HG02973 (cell line): ENCODE measurements at regions not wholly inside any gene's neighbourhood (a gene's known extent, or its start where the extent isn't known, plus 50 kb on each side); places are given as distances from the start of the nearest gene placed in this dataset.
"Not testable (repeated sequence)": the region's sequence is repeated elsewhere in the genome, so short reads cannot be mapped to it uniquely, and the experiment has no call there.

Experiments used
- ATAC-seq: cut with Tn5 transposase; IDR thresholded peaks from one replicate; pipeline ENCODE4 v1.9.1; 2021; ENCODE audit warnings: moderate library complexity; ENCODE audit not compliant: unreplicated experiment

- ATAC-seq: no peak
These were observed 130.3 kb upstream of the DMRT1 start for GRCh38 chr9:710951-711745.

GRCh38 chr9:711761-712553 is 129.5 kb upstream of the DMRT1 start:
- ATAC-seq: no peak

DNA sequence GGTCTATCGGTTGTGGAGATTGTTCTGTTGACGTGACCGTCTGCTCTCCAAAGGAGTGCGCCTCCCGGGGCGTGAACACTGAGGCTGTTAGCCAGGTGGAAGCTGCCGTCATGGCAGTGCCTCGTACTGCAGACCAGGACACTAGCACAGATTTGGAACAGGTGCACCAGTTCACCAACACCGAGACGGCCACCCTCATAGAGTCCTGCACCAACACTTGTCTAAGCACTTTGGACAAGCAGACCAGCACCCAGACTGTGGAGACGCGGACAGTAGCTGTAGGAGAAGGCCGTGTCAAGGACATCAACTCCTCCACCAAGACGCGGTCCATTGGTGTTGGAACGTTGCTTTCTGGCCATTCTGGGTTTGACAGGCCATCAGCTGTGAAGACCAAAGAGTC is 128.9 kb upstream of the DMRT1 start:
- ATAC-seq: no peak

GRCh38 chr9:713091-713490 is 128.4 kb upstream of the DMRT1 start:
- ATAC-seq: no peak

DNA sequence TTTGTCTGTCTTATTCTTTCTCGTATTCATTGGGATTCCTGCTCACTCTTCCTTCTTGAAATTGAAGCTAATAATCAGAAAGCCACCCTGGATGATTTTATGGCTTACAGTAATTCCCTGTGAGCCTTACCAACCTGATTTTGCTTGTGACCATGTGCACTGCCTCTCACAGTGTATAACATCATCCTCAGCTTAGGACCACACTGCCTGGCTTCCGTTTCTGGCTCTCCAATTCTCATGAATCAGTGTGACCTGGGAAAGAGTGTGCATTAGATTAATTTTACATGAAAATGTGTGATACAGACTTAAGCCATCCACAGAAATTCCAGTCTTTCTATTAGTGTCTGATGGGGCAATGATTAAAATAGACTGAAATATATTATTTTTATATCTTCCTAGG is 126.8 kb upstream of the DMRT1 start:
- ATAC-seq: no peak

DNA sequence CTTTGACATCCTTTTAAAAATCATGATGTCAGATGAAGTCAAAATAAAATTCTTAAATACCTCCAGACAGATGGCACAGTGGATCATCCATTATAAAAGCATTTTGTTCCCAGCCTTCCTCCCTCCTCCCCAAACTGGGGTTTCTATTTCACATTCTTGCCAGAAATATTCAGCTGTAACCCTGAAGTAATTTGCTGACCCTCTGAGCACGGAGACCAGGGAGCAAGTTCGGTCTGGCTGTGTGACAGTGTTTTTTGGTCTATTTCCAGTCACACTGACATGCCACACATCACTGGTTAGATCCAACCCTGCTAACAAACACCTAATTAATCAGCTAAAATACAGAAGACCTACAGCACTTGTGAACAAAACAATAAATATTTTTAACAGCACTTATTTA is 126.2 kb upstream of the DMRT1 start:
- ATAC-seq: no peak

DNA sequence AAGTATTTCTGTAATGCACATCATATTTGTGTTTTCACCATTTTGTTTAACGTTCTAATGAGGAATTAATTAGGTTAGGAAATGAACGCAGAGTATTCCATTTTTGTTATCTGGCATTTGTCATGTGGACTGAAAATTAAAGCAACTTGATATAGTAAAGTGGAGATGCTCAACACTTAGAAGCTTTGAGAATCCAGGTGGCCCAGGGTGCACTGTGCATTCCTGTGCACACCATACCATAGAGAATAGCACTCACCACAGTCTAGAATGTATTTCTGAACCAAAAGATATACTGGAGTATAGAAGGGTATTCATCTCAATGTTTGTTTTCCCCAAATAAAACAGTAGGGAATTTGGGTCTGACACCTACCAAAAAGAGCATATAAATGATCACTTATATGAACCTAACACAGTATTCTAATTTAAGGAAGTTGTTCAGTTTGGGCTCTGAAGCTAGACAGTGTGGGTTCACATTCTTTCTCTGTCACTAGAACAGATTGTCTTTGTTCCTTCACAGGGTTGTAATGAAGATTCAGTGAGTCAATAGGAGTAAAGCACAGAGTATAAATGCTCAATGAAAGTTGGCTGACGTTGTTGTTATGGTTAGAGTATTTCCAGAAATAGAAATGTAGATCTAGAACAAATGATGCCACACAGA is 125.6 kb upstream of the DMRT1 start:
- ATAC-seq: no peak

- no peak for ATAC-seq
These were observed 123.8 kb upstream of the DMRT1 start for GRCh38 chr9:717722-718121.

DNA sequence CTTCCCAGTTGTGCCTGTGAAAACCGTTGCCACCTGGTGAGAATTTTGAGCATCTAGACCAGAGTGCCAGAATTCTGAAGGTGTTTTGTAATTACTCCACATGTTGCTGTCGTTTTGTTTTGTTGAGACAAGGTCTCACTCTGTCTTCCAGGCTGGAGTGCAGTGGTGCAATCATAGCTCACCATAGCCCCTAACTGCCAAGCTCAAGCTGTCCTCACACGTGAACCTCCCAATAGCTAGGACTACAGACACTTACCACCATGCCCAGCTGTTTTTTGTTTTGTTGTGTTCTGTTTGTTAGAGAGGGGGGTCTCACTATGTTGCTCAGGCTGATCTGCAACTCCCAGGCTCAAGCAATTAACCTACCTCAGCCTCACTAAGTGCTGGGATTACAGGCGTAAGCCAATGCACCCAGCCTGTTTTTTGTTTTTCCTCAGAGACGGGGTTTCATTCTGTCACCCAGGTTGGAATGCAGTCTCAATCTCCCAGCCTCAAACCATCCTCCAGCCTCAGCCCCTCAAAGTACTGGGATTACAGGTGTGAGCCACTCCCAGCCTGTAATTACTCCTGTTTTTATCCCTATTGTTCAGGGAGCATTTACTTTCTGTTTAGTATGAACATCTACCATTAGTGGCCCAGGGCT is 121.1 kb upstream of the DMRT1 start:
- no peak for ATAC-seq

- ATAC-seq: no peak
These were observed 119.0 kb upstream of the DMRT1 start for GRCh38 chr9:722388-722980.

GRCh38 chr9:724461-724860 is 117.0 kb upstream of the DMRT1 start:
- not testable (repeated sequence) for ATAC-seq

GRCh38 chr9:726005-726404 is 115.5 kb upstream of the DMRT1 start:
- ATAC-seq: no peak

DNA sequence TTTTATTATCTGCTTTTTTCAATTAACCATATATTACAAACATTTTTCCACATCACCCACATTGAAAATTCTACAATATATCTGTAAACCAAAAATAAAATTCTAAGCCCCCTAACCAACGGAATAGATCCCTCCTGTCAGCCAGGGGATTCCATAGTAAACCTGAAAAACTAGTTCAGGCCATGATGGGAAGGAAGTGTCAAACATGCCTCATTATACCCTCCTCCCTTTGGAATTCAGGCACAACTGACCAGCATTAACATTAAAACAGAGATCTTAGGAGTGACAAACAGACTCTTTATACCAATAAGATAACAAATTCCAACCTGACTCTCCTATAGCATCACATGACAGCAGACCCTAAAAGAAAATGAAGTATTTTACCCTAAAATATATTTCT is 113.7 kb upstream of the DMRT1 start:
- no peak for ATAC-seq

DNA sequence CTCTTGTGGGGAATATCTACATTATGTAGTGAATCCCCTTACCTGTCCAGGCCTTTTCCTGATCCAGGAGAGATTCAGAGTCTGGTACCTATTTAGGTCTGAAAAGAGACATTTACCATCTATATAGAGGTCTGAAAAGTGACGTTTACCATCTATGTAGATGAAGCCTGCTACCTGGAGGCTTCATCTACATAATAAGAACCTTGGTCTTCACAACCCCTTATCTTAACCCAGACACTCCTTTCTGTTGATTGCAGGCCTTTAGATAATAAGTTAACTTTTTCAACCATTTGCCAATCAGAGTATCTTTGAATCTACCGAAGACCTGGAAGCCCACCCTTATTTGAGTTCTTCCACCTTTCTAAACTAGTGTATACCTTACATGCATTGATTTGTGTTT is 113.0 kb upstream of the DMRT1 start:
- ATAC-seq: no peak

GRCh38 chr9:731474-731873 is 110.0 kb upstream of the DMRT1 start:
- no peak for ATAC-seq

DNA sequence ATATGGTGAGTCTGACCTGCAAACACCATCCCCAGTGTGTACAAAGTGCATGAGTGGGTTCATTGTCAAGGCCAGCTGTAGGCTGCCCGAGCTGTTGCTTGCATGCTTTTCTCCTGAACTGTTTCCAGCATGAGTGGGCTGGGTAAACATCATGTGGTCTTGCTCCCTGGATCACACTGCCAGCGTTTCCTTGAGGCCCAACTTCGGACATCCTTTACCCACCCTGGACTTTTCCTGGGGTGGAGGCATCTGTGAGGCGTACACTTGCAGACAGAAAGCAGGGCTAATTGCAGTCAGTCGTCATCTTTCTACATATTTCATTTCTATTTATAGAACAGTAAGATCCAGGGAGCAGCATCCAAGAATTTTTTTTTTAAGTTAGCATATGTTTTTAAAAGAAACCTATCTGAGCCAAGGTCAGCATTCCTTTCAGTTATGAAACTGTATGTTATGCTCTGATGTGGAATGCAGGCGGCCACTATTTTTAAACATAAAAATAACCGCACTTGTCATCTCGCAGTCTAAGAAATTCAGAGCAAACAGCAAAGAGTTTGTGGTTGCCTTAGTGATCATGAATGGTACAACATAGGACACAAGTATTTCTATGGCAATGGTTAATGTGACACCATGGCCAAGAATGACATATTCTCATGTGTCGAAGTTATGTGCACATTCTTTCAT is 106.5 kb upstream of the DMRT1 start:
- ATAC-seq: no peak

DNA sequence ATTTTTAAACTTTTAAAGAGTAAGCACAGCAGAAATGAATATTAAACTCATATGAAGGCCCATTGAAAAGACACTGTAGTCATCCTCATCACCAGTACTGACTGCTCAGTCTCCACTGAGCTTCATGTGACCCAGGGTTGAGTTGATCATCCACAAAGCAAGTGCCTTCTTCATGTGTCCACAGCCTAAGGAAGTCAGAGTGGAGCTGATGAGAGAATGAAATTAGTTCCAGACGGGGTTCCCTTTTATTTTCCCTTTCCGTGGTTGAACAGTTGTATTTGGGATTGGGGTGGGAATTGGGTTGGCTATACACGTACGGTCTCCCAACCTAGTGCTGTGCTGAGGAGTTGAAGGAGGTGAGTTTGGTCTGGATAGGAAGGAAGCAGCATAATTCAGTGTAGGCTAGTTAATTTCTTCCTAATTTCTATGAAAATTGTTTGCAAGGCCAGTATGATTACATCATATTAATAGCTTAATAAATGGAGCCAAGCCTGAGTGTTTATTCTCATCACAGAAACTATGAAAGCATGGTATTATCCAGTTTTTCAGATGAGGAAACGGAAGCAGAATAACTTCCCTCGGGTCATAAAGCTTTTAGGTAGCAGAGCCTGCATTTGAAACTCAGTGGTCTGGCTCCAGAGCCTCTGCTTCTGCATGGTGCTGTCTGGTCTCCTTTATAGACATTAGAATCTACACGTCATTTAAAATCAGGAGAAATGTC is 103.9 kb upstream of the DMRT1 start:
- ATAC-seq: no peak

DNA sequence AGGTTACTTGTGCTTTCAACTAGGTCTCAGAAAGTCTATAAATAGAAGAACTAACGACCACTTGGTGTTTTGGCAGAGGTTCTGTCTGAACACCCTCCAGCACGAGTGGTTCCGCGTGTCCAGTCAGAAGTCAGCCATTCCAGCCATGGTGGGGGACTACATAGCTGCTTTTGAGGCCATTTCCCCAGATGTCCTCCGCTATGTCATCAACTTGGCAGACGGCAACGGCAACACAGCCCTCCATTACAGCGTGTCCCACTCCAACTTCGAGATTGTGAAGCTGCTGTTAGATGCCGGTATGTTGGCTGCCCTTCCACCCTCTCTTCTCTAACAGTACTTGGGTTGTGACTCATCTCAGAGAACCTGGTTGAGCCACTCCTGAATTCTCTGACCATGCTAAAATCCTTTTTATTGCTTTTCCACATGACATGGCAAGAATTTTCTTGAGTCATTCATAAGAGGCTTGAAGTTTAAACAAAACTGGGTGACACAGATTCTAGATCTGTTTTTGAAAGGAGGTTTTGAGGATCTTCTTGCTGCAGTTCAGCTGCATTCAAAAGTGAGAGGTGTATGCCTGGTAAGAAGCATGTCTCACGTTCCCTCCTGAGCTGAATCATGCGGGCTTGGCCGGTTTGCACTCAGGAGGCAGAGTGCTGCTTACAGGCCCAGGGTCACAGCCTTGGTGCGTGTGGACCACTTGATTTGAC is 103.1 kb upstream of the DMRT1 start:
- no peak for ATAC-seq

GRCh38 chr9:739362-739761 is 102.1 kb upstream of the DMRT1 start:
- no peak for ATAC-seq
